HG03066 (cell line): ENCODE measurements at regions not wholly inside any gene's neighbourhood (a gene's known extent, or its start where the extent isn't known, plus 50 kb on each side); places are given as distances from the start of the nearest gene placed in this dataset.
"Not testable (repeated sequence)": the region's sequence is repeated elsewhere in the genome, so short reads cannot be mapped to it uniquely, and the experiment has no call there.

ENCODE experiments used
- ATAC-seq: cut with Tn5 transposase; IDR thresholded peaks from one replicate; pipeline ENCODE4 v1.9.1; 2021; ENCODE audit warnings: low read depth; ENCODE audit not compliant: unreplicated experiment

GRCh38 chr3:176275538-176275937 is 921.7 kb downstream of the TBL1XR1 start:
- no peak for ATAC-seq

- no peak for ATAC-seq
Measured at GRCh38 chr3:176275113-176275512, 922.2 kb downstream of the TBL1XR1 start.

GRCh38 chr3:176274161-176274560 is 923.1 kb downstream of the TBL1XR1 start:
- ATAC-seq = no peak

- ATAC-seq = no peak
Measured at GRCh38 chr3:176262071-176262470, 935.2 kb downstream of the TBL1XR1 start.

GRCh38 chr3:176247191-176247590 is 950.1 kb downstream of the TBL1XR1 start:
- no peak for ATAC-seq

- ATAC-seq = no peak
Measured at GRCh38 chr3:176219970-176220369, 977.3 kb downstream of the TBL1XR1 start.

- ATAC-seq = no peak
Measured at GRCh38 chr3:176214758-176215157, 982.5 kb downstream of the TBL1XR1 start.

GRCh38 chr3:176213314-176213713 is 984.0 kb downstream of the TBL1XR1 start:
- ATAC-seq = not testable (repeated sequence)

- no peak for ATAC-seq
Measured at GRCh38 chr3:176208915-176209314, 988.4 kb downstream of the TBL1XR1 start.

- ATAC-seq = no peak
Measured at GRCh38 chr3:176208283-176208682, 989.0 kb downstream of the TBL1XR1 start.

GRCh38 chr3:176206809-176207208 is 990.5 kb downstream of the TBL1XR1 start:
- ATAC-seq = no peak

- ATAC-seq = no peak
Measured at GRCh38 chr3:176202652-176203051, 994.6 kb downstream of the TBL1XR1 start.

GRCh38 chr3:176193032-176193730 is 1004.1 kb downstream of the TBL1XR1 start:
- no peak for ATAC-seq

GRCh38 chr3:176190755-176191154 is 1006.5 kb downstream of the TBL1XR1 start:
- no peak for ATAC-seq

- ATAC-seq = no peak
Measured at GRCh38 chr3:176183181-176183580, 1014.1 kb downstream of the TBL1XR1 start.

GRCh38 chr3:176174060-176174459 is 1023.2 kb downstream of the TBL1XR1 start:
- no peak for ATAC-seq

- ATAC-seq = no peak
Measured at GRCh38 chr3:176172492-176172891, 1024.8 kb downstream of the TBL1XR1 start.

- no peak for ATAC-seq
Measured at GRCh38 chr3:176167272-176167671, 1030.0 kb downstream of the TBL1XR1 start.

- no peak for ATAC-seq
Measured at GRCh38 chr3:176160997-176161396, 1036.3 kb downstream of the TBL1XR1 start.

GRCh38 chr3:176159796-176160195 is 1037.5 kb downstream of the TBL1XR1 start:
- ATAC-seq = no peak

GRCh38 chr3:176155012-176155411 is 1042.3 kb downstream of the TBL1XR1 start:
- ATAC-seq = no peak

- ATAC-seq = no peak
Measured at GRCh38 chr3:176149567-176149966, 1047.7 kb downstream of the TBL1XR1 start.

- no peak for ATAC-seq
Measured at GRCh38 chr3:176147251-176147650, 1050.0 kb downstream of the TBL1XR1 start.
